ENCODE measurements at regions not wholly inside any gene's neighbourhood (a gene's known extent, or its start where the extent isn't known, plus 50 kb on each side); places are given as distances from the start of the nearest gene placed in this dataset.
"Not testable (repeated sequence)": the region's sequence is repeated elsewhere in the genome, so short reads cannot be mapped to it uniquely, and the experiment has no call there.

DNA sequence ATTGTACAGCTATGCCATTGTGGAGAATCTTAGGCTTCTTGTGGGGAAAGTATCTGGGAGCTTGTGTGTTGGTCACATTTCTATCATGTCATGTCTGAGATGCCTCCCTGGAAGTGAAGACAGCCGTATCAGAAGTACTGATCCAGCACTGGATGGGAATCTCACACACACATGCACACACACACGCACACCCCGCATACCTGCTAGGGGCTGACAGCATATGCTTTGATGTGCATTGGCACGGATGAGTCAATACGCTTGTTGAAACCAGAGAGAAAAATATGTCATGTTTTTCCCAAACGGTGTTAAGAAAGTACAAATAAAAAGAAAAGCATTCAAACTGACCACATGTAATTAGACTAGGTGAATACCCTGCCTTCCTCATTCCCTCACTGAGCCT lies 260.8 kb downstream of the KTN1 start:
- no peak overlapping the region for H3K27ac ChIP-seq
- no peak for DNase-seq (ENCODE audit: low read depth, low spot score)

- H3K27ac ChIP-seq = no peak overlapping the region
- DNase-seq (ENCODE audit: low read depth, low spot score) = no peak
Measured at GRCh38 chr14:55841625-55842024, 261.6 kb downstream of the KTN1 start.

DNA sequence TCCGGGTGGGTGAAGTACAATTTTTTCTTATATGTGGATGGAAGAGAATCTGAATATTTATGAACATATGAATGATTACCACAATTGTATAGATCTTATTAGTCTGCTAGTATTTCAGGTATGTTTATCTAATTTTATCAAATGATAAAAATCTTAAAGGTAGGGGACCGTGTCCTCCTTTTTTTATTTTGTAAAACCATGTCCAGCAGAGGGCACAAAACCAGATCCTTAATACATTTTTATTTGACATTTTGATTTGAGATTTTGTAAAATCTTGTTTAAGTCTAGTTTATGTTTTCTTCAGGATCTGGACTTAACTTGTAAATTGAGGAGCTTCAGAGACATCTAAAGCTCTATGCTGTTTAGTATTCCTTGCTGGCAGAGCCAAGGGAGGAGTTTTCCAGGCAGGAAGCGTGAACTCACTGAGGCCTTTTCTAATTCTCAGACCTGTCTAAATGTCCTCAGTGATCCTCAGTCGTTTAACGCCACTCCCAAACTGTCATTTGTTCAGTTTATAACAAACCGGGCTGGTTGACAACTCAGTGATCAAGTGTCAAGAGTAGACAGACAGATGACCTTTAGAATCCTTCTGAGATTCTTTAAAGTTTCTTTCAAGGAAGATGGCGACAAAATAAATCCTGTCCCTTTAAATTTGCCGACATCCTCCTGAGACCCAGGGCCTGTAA lies 263.9 kb downstream of the KTN1 start:
- no peak overlapping the region for H3K27ac ChIP-seq
- no peak for DNase-seq (ENCODE audit: low read depth, low spot score)

DNA sequence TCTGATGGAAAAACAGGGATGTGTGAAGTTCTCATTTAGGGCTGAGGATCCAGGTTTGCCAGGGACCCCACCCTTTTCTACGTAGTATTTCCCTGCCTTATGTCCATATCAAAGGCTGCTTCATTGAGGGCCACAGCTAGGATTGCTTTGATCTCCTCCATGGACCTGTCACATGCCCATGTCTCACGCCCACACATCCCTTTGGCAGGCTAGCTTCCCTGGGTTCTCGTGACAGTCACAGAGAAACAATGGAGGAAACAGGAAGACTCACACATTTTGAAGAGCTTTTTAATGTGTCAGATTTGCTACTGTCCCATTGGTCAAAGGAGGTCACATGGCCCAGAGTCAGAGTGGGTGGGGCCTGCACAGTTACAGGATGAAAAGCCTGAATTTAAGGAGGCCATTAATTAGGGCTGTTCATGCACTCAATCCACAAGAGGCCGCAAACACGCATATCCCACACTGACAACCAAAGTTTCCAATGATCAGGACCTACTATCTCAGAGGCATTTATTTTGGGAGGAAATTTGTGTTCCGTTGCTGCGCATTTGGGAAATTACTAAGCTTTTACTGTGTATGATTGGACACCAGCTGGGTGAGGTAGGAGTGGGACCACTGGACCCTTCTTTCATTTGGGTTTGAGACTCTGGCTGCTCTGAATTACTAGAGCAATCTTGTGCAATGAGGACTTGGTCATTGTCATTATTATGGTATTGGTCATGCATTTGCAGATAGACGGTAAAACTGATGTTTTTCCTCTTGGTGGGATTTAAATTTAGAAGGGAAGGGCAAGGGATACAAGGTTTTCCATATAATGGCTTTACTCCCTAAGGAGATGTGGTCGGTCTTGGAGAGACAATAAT lies 266.2 kb downstream of the KTN1 start:
- H3K27ac ChIP-seq = no peak overlapping the region
- DNase-seq (ENCODE audit: low read depth, low spot score) = no peak

GRCh38 chr14:55846826-55847446 lies 266.9 kb downstream of the KTN1 start:
- DNase-seq (ENCODE audit: low read depth, low spot score) = no peak
- no peak overlapping the region for H3K27ac ChIP-seq

DNA sequence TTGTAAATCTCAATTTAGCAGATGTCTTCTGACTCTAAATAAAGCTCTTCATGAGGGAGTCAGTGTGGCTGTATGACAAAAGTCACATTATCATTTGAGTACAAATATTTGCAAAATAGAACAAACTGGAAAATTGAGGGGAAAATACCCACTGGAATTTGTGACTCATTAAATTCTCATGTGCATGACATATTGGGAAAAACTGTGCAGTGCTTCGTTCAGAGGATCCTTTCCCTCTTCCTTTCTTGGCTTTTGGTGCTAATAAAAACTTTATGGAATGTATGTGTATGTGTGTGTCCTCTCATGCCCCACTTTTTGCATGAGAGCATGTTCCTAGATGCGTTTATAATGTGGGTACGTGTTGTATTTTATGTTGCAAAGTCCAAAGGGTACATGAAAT lies 267.8 kb downstream of the KTN1 start:
- no peak for DNase-seq (ENCODE audit: low read depth, low spot score)
- no peak overlapping the region for H3K27ac ChIP-seq

- no peak for DNase-seq (ENCODE audit: low read depth, low spot score)
- no peak overlapping the region for H3K27ac ChIP-seq
Measured at GRCh38 chr14:55848964-55849363, 269.0 kb downstream of the KTN1 start.

- DNase-seq (ENCODE audit: low read depth, low spot score) = no peak
- H3K27ac ChIP-seq = no peak overlapping the region
Measured at GRCh38 chr14:55849833-55850232, 268.4 kb upstream of the PELI2 start.

GRCh38 chr14:55850825-55851241 lies 267.4 kb upstream of the PELI2 start:
- no peak overlapping the region for H3K27ac ChIP-seq
- no peak for DNase-seq (ENCODE audit: low read depth, low spot score)

DNA sequence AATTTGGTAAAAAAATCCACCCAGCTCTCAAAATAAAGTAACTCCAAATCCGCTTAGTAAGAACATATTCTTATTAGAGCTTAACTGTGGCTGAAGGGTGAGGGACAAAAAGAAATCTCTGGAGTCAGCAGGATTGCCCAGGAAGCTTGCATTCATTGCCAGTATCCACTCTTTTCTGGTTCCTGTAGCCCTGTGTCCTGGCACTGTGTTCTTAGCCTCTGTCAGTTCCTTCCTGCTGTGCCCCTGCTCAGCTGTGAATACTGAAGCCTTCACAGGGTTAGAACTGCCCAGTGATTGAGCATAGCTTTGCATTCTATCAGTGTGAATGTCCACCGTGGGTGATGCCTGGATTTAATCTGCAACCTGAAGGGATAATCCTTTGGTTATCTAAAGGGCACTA lies 266.9 kb upstream of the PELI2 start:
- no peak overlapping the region for H3K27ac ChIP-seq
- no peak for DNase-seq (ENCODE audit: low read depth, low spot score)

DNA sequence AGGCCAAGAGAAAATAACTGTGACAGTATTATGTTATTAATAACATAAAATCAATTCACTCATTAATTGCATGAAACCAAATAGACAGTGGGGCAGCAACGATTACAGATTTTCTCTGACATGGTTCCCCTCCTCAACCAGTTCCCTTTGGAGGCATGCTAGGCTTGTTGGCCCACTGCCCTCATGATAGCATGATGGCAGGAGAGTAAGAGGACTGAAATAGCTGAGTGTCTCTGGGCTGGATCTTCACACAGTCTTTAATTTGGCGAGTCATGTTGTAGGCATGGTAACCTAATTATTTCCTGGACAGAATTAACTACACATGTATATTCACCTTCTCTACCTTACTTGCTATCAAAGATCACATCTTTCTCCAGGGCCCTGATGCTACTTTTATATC lies 266.2 kb upstream of the PELI2 start:
- DNase-seq (ENCODE audit: low read depth, low spot score) = no peak
- H3K27ac ChIP-seq = no peak overlapping the region

- DNase-seq (ENCODE audit: low read depth, low spot score) = no peak
- H3K27ac ChIP-seq = no peak overlapping the region
Measured at GRCh38 chr14:55855751-55856150, 262.5 kb upstream of the PELI2 start.

DNA sequence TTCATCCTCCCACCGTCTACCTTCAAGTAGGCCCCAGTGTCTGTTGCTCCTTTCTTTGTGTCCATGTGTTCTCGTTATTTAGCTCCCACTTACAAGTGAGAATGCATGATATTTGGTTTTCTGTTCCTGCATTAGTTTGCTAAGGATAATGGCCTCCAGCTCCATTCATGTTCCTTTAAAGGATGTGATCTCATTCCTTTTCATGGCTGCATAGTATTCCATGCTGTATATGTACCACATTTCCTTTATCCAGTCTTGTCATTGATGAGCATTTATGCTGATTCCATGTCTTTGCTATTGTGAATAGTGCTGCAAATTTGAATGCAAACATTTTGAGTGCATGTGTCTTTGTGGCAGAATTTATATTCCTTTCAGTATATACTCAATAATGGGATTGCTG lies 259.6 kb upstream of the PELI2 start:
- no peak overlapping the region for H3K27ac ChIP-seq
- no peak for DNase-seq (ENCODE audit: low read depth, low spot score)

GRCh38 chr14:55861561-55861960 lies 256.6 kb upstream of the PELI2 start:
- not testable (repeated sequence) for DNase-seq (ENCODE audit: low read depth, low spot score); H3K27ac ChIP-seq

DNA sequence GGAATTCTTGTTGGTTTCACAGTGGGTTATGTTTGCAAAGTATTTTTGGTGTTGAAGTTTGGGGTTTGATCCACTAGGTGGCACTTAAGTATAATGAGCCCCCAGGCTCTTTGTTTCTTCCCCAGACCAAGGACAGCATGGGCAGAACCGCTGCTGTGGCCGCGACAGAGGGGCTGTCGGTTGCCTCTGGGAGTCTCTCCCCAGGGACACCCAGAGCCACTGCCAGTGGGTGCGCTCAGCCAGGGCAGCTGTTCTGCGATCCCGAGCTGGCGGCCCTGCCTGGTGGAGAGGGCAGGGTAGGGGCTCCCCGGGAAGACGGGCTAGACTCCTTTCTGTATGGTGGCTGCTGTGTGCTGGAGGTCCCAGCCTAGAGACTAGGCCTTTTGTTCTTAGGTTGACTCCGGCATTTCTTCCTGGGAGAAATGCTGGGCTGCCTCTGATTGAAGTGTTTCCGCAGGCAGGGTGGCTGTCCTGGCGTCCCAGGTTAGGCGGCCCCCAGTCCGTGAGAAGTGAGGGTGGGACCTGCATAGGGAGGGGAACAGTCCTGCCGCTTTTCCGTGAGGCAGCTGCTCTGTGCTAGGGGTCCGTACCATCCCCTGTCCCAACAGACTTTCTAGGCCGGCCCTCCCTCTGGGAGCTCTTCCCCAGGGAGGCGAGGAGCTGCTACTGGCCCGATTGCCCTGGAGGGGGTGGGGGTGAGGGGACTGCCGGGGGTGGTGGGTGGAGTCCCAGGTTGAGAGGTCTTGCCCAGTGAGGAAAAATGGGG lies 253.1 kb upstream of the PELI2 start:
- no peak for DNase-seq (ENCODE audit: low read depth, low spot score)
- H3K27ac ChIP-seq = no peak overlapping the region

DNA sequence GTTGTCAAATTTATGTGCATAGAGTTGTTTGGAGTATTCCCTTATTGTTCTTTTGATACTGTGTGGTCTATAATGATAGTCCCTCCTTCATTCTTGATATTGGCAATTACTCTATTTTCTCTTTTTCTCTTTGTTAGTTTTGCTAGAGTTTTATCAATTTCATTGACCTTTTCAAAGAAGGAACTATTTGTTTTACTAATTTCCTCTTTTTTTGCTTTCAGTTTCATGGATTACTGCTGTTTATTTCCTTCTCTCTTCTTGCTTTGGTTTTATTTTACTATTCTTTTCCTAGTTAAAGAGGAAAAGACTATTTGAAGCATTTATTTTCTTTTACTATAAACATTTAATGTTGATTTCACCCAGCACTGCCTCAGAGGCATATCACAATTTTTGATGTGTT lies 250.9 kb upstream of the PELI2 start:
- H3K27ac ChIP-seq = no peak overlapping the region
- DNase-seq (ENCODE audit: low read depth, low spot score) = no peak

GRCh38 chr14:55867719-55868118 lies 250.5 kb upstream of the PELI2 start:
- no peak overlapping the region for H3K27ac ChIP-seq

DNA sequence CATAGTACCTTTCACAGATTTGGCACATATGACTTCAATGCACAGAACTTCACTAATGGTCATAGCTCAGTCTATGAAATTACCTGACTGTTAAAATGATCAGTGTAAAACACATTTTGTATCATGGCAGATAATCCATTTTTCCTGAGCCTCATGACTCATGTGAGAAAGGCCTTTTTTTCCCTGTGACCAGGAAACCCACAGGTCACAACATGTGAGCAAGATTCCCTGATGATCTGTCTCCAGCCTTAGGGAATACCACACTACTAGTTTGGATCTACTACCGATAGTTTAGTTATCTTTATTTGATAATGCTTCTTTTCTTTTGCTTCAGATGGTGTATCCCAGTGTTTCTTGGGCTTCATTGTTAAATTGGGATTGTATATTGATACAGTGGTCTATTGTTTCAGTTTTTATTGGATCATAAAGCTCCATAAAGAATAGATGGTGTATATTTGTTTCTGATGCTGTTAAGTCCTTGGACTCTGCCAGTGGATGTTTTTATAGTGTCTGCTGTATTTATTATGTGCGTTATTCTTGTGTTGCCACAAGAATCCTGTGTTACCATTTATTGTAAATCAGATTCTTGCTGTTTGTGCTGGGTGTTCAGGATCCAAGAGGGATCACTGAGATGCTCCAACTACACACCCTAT lies 248.7 kb upstream of the PELI2 start:
- DNase-seq (ENCODE audit: low read depth, low spot score) = peak; percentile 24
- no peak overlapping the region for H3K27ac ChIP-seq

More at GRCh38 chr14:55867719-55868118, 250.5 kb upstream of the PELI2 start:
- no peak for DNase-seq (ENCODE audit: low read depth, low spot score)

DNA sequence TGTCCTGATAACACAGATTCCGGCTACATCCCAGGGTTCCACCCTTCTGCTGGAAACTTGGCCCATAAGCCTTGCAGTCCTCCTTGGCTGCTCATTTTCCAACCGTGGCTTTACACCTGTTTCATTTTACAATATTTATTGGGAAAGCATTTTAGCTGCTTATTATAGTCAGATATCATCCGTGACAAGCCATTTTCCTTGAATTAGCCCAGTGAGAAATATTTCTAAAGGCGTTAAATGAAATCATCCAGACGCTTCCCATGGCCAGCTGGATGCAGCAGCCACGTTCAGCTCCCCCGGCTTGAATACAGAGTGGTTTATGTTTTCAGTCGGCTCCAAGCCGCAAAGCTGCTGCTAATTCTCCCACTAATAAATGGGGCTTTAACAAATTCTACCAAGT lies 245.0 kb upstream of the PELI2 start:
- DNase-seq (ENCODE audit: low read depth, low spot score) = no peak
- H3K27ac ChIP-seq = no peak overlapping the region

- no peak overlapping the region for H3K27ac ChIP-seq
- DNase-seq (ENCODE audit: low read depth, low spot score) = no peak
Measured at GRCh38 chr14:55874785-55875184, 243.4 kb upstream of the PELI2 start.

All from epithelial cell of prostate (primary cell).